ENCODE measurements at regions not wholly inside any gene's neighbourhood (a gene's known extent, or its start where the extent isn't known, plus 50 kb on each side); places are given as distances from the start of the nearest gene placed in this dataset.

- Histone ChIP-seq H3K4me2 (ENCODE audit: unreplicated experiment) (no peak overlapping the region), H3K27me3 (replicated peaks; ENCODE audit: insufficient read depth) (no peaks in the 10 kb centered on the region), H3K27ac (no peak overlapping the region), H3K4me1 (ENCODE audit: insufficient read depth) (no peaks in the 10 kb centered on the region), H3K79me2 (ENCODE audit: insufficient read depth) (no peaks in the 10 kb centered on the region), H3K36me3 (ENCODE audit: low read depth) (no peaks in the 10 kb centered on the region), H4K20me1 (ENCODE audit: insufficient read depth) (no peaks in the 10 kb centered on the region), H3K9me3 (ENCODE audit: low read depth) (no peaks in the 10 kb centered on the region), H3K4me3 (no peak overlapping the region), H3K9me2 (ENCODE audit: insufficient read depth) (no peaks in the 10 kb centered on the region), H3F3A (ENCODE audit: insufficient read depth) (no peaks in the 10 kb centered on the region), H2AFZ (no peak overlapping the region), H3K9ac (no peak overlapping the region)
- no peak for DNase-seq
- TF ChIP-seq EZH2phosphoT487 (IDR thresholded peaks at IDR 0.05; ENCODE audit: insufficient read depth, low read depth): no peak
- TF ChIP-seq EZH2 (IDR thresholded peaks at IDR 0.05; ENCODE audit: insufficient read depth, poor library complexity, severe bottlenecking): no peak
- WGBS, 2 experiments (ENCODE audit: low coverage in 1 of 2, low lambda C conversion rate in 2 of 2, missing lambda C conversion rate in 2 of 2): 96 to 97% methylated on average over 2 of the region's 2 CpGs
- in situ Hi-C loops (cut with MboI): no loop called here
Observed at GRCh38 chr15:95616306-95616705, 714.2 kb upstream of the NR2F2 start.

- no peaks in the 10 kb centered on the region for H3K4me1 ChIP-seq (ENCODE audit: insufficient read depth)
- no peaks in the 10 kb centered on the region for H3K36me3 ChIP-seq (ENCODE audit: low read depth)
- in situ Hi-C loops (cut with MboI): no loop called here
- no peak overlapping the region for H3K4me2 ChIP-seq (ENCODE audit: unreplicated experiment)
- no peak overlapping the region for H3K9ac ChIP-seq
- H3K9me3 ChIP-seq (ENCODE audit: low read depth): no peaks in the 10 kb centered on the region
- no peaks in the 10 kb centered on the region for H3K27me3 ChIP-seq (replicated peaks; ENCODE audit: insufficient read depth)
- no peak overlapping the region for H3K27ac ChIP-seq
- H2AFZ ChIP-seq: peak overlapping the region; percentile 63
- H3F3A ChIP-seq (ENCODE audit: insufficient read depth): no peaks in the 10 kb centered on the region
- H3K4me3 ChIP-seq: no peak overlapping the region
- H4K20me1 ChIP-seq (ENCODE audit: insufficient read depth): no peaks in the 10 kb centered on the region
- no peaks in the 10 kb centered on the region for H3K9me2 ChIP-seq (ENCODE audit: insufficient read depth)
- peak; percentile 47 for DNase-seq
- H3K79me2 ChIP-seq (ENCODE audit: insufficient read depth): no peaks in the 10 kb centered on the region
- no peak for TF ChIP-seq EZH2phosphoT487 (IDR thresholded peaks at IDR 0.05; ENCODE audit: insufficient read depth, low read depth)
- TF ChIP-seq EZH2 (IDR thresholded peaks at IDR 0.05; ENCODE audit: insufficient read depth, poor library complexity, severe bottlenecking): no peak
- WGBS, 2 experiments (ENCODE audit: low coverage in 1 of 2, low lambda C conversion rate in 2 of 2, missing lambda C conversion rate in 2 of 2): 92 to 94% methylated on average over 1 of the region's 1 CpG
Observed at GRCh38 chr15:95620934-95621579, 709.4 kb upstream of the NR2F2 start.

- Histone ChIP-seq H3K27ac (no peak overlapping the region), H3K36me3 (ENCODE audit: low read depth) (no peaks in the 10 kb centered on the region), H3K27me3 (replicated peaks; ENCODE audit: insufficient read depth) (no peaks in the 10 kb centered on the region), H3K9ac (no peak overlapping the region), H3K79me2 (ENCODE audit: insufficient read depth) (no peaks in the 10 kb centered on the region), H3K4me1 (ENCODE audit: insufficient read depth) (no peaks in the 10 kb centered on the region), H4K20me1 (ENCODE audit: insufficient read depth) (no peaks in the 10 kb centered on the region), H3K9me3 (ENCODE audit: low read depth) (no peaks in the 10 kb centered on the region), H3K4me3 (no peak overlapping the region), H3F3A (ENCODE audit: insufficient read depth) (no peaks in the 10 kb centered on the region), H3K4me2 (ENCODE audit: unreplicated experiment) (no peak overlapping the region), H3K9me2 (ENCODE audit: insufficient read depth) (no peaks in the 10 kb centered on the region), H2AFZ (no peak overlapping the region)
- TF ChIP-seq EZH2phosphoT487 (IDR thresholded peaks at IDR 0.05; ENCODE audit: insufficient read depth, low read depth) (no peak), EZH2 (IDR thresholded peaks at IDR 0.05; ENCODE audit: insufficient read depth, poor library complexity, severe bottlenecking) (no peak)
- no peak for DNase-seq
- in situ Hi-C loops (cut with MboI): no loop called here
Observed at GRCh38 chr15:95622843-95623242, 707.7 kb upstream of the NR2F2 start.

- no peaks in the 10 kb centered on the region for H3K9me2 ChIP-seq (ENCODE audit: insufficient read depth)
- in situ Hi-C loops (cut with MboI): no loop called here
- H3K36me3 ChIP-seq (ENCODE audit: low read depth): no peaks in the 10 kb centered on the region
- no peaks in the 10 kb centered on the region for H3F3A ChIP-seq (ENCODE audit: insufficient read depth)
- H3K4me1 ChIP-seq (ENCODE audit: insufficient read depth): no peaks in the 10 kb centered on the region
- no peak overlapping the region for H2AFZ ChIP-seq
- H4K20me1 ChIP-seq (ENCODE audit: insufficient read depth): no peaks in the 10 kb centered on the region
- no peak for TF ChIP-seq EZH2 (IDR thresholded peaks at IDR 0.05; ENCODE audit: insufficient read depth, poor library complexity, severe bottlenecking)
- DNase-seq: no peak
- no peak overlapping the region for H3K9ac ChIP-seq
- no peak overlapping the region for H3K27ac ChIP-seq
- no peaks in the 10 kb centered on the region for H3K9me3 ChIP-seq (ENCODE audit: low read depth)
- H3K4me3 ChIP-seq: no peak overlapping the region
- WGBS, 2 experiments (ENCODE audit: low coverage in 1 of 2, low lambda C conversion rate in 2 of 2, missing lambda C conversion rate in 2 of 2): 32 to 47% methylated on average over 1 of the region's 1 CpG
- no peaks in the 10 kb centered on the region for H3K79me2 ChIP-seq (ENCODE audit: insufficient read depth)
- H3K27me3 ChIP-seq (replicated peaks; ENCODE audit: insufficient read depth): no peaks in the 10 kb centered on the region
- H3K4me2 ChIP-seq (ENCODE audit: unreplicated experiment): no peak overlapping the region
Observed at GRCh38 chr15:95624100-95624499, 706.4 kb upstream of the NR2F2 start.

Measured in GM23248 (cell line).